ENCODE measurements at regions not wholly inside any gene's neighbourhood (a gene's known extent, or its start where the extent isn't known, plus 50 kb on each side); places are given as distances from the start of the nearest gene placed in this dataset.

- no peak for TF ChIP-seq KDM4A (IDR thresholded peaks at IDR 0.05; ENCODE audit: low read depth, low read length, severe bottlenecking)
- TF ChIP-seq MAX (IDR thresholded peaks at IDR 0.05), result no peak
- no peak for TF ChIP-seq EZH2 (IDR thresholded peaks at IDR 0.05; ENCODE audit: low read depth, low read length, severe bottlenecking)
- no peak for TF ChIP-seq ATF3 (IDR thresholded peaks at IDR 0.05; ENCODE audit: insufficient read depth, low read depth, low read length)
- no peak for TF ChIP-seq KDM5A (IDR thresholded peaks at IDR 0.05; ENCODE audit: low read length)
- no peak for TF ChIP-seq BACH1 (IDR thresholded peaks at IDR 0.05; ENCODE audit: low read length)
- TF ChIP-seq CHD2 (IDR thresholded peaks at IDR 0.05; ENCODE audit: low read length), result no peak
Observed at GRCh38 chr5:124000538-124000937, 488.6 kb downstream of the CSNK1G3 start (continued).

All from H1 (cell line).